ENCODE measurements at regions not wholly inside any gene's neighbourhood (a gene's known extent, or its start where the extent isn't known, plus 50 kb on each side); places are given as distances from the start of the nearest gene placed in this dataset.

DNA sequence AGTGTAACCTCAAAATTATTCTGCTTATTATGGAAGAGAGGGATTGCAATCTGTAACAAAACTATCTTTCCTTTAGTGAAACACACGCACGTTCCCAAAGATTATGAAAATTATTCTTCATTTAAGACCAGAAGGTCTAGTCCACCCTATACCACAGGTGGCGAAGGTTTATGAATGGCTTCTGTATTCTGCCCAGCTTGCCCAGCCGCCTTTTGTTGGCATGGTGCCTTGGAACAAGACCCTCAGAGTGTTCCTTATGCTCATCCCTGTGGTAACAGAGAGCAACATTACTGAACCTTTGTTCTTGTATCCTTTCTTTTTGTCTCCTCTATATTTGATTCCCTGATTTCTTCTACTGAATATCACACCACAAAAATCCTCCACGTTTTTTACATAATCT lies 116.4 kb downstream of the FAR1 start:
- TF ChIP-seq, protein P1, sequence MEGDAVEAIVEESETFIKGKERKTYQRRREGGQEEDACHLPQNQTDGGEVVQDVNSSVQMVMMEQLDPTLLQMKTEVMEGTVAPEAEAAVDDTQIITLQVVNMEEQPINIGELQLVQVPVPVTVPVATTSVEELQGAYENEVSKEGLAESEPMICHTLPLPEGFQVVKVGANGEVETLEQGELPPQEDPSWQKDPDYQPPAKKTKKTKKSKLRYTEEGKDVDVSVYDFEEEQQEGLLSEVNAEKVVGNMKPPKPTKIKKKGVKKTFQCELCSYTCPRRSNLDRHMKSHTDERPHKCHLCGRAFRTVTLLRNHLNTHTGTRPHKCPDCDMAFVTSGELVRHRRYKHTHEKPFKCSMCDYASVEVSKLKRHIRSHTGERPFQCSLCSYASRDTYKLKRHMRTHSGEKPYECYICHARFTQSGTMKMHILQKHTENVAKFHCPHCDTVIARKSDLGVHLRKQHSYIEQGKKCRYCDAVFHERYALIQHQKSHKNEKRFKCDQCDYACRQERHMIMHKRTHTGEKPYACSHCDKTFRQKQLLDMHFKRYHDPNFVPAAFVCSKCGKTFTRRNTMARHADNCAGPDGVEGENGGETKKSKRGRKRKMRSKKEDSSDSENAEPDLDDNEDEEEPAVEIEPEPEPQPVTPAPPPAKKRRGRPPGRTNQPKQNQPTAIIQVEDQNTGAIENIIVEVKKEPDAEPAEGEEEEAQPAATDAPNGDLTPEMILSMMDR (IDR thresholded peaks at IDR 0.05) = no peak
- no peak for TF ChIP-seq POLR2A (IDR thresholded peaks at IDR 0.05)

All from uterus (tissue), 2 donors.